IMR-90 (cell line): ENCODE measurements at regions not wholly inside any gene's neighbourhood (a gene's known extent, or its start where the extent isn't known, plus 50 kb on each side); places are given as distances from the start of the nearest gene placed in this dataset.

Source experiments
- CEBPB ChIP-seq: IDR thresholded peaks from 2 replicates; pipeline ENCODE4 v1.6.1; 2012; ENCODE audit warnings: low read depth, low read length, improper control_type of control experiment
- POLR2A ChIP-seq: IDR thresholded peaks from 2 replicates; pipeline ENCODE4 v1.6.1; 2012; ENCODE audit warnings: mild to moderate bottlenecking, low read depth, low read length
- RAD21 ChIP-seq: IDR thresholded peaks from 2 replicates; pipeline ENCODE4 v1.6.1; 2012; ENCODE audit warnings: low read length, improper control_type of control experiment
- TF ChIP-seq, protein P1 (sequence below): conservative IDR thresholded peaks from 2 replicates; pipeline ENCODE4 v1.5.1; 2012; ENCODE audit warnings: mild to moderate bottlenecking, low read depth, low read length, improper control_type of control experiment
- TF ChIP-seq, protein P2 (sequence below): fragments of 150-350 bp; IDR thresholded peaks from 2 replicates; pipeline ENCODE4 v1.6.1; 2016; ENCODE audit warnings: low read depth, mild to moderate bottlenecking, low read length, moderate library complexity, borderline replicate concordance

DNA sequence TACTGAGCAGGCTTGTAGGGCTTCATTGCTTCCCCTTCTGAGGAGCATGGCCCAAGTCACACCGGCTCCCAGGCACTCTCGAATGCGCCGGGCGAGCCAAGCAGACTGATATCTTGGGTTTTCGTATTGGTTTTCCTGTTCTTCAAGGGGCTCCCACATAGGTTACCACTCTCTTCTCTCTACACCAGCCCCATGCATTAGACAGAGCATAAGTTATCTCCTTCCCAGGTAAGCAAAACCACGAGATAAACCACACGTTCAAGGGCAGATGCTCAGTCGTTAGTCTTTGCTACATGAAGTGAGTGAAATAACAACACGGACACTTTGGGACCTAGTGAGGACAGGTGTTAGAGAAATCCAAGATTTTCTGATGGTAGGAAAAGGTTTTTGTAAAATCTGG, 211.2 kb downstream of the ABCC12 start:
- TF ChIP-seq POLR2A (no peak), CEBPB (no peak), RAD21 (no peak)
- TF ChIP-seq, protein P1, sequence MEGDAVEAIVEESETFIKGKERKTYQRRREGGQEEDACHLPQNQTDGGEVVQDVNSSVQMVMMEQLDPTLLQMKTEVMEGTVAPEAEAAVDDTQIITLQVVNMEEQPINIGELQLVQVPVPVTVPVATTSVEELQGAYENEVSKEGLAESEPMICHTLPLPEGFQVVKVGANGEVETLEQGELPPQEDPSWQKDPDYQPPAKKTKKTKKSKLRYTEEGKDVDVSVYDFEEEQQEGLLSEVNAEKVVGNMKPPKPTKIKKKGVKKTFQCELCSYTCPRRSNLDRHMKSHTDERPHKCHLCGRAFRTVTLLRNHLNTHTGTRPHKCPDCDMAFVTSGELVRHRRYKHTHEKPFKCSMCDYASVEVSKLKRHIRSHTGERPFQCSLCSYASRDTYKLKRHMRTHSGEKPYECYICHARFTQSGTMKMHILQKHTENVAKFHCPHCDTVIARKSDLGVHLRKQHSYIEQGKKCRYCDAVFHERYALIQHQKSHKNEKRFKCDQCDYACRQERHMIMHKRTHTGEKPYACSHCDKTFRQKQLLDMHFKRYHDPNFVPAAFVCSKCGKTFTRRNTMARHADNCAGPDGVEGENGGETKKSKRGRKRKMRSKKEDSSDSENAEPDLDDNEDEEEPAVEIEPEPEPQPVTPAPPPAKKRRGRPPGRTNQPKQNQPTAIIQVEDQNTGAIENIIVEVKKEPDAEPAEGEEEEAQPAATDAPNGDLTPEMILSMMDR, result no peak
- TF ChIP-seq, protein P2, sequence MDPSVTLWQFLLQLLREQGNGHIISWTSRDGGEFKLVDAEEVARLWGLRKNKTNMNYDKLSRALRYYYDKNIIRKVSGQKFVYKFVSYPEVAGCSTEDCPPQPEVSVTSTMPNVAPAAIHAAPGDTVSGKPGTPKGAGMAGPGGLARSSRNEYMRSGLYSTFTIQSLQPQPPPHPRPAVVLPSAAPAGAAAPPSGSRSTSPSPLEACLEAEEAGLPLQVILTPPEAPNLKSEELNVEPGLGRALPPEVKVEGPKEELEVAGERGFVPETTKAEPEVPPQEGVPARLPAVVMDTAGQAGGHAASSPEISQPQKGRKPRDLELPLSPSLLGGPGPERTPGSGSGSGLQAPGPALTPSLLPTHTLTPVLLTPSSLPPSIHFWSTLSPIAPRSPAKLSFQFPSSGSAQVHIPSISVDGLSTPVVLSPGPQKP, result no peak
